ENCODE measurements at regions not wholly inside any gene's neighbourhood (a gene's known extent, or its start where the extent isn't known, plus 50 kb on each side); places are given as distances from the start of the nearest gene placed in this dataset.

DNA sequence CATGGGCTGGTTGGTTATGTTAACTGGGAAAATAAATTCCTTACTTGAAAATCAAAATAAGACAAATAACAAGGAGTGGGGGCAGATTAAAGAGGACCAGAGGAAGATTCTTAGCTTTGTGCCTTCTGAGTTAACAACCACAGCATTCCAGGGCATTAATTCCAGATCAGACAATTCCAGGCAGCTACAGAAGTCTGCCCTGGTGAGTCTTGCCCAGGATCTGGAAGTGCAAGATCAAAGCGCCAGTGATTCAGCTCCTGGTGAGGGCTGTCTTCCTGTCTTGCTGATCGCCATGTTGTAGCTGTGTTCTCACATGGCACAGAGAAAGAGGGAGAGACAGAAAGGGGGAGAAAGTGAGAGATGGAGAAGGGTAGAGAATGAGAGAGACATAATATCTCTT lies 65.6 kb downstream of the ANXA2R start:
- TF ChIP-seq, protein P1, sequence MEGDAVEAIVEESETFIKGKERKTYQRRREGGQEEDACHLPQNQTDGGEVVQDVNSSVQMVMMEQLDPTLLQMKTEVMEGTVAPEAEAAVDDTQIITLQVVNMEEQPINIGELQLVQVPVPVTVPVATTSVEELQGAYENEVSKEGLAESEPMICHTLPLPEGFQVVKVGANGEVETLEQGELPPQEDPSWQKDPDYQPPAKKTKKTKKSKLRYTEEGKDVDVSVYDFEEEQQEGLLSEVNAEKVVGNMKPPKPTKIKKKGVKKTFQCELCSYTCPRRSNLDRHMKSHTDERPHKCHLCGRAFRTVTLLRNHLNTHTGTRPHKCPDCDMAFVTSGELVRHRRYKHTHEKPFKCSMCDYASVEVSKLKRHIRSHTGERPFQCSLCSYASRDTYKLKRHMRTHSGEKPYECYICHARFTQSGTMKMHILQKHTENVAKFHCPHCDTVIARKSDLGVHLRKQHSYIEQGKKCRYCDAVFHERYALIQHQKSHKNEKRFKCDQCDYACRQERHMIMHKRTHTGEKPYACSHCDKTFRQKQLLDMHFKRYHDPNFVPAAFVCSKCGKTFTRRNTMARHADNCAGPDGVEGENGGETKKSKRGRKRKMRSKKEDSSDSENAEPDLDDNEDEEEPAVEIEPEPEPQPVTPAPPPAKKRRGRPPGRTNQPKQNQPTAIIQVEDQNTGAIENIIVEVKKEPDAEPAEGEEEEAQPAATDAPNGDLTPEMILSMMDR (IDR thresholded peaks at IDR 0.05; ENCODE audit: low read depth, low read length, poor library complexity, severe bottlenecking): no peak
- no peak for TF ChIP-seq EZH2phosphoT487 (IDR thresholded peaks at IDR 0.05; ENCODE audit: borderline replicate concordance, low read length)

Measured in DOHH2 (cell line).